22Rv1 (cell line): ENCODE measurements at regions not wholly inside any gene's neighbourhood (a gene's known extent, or its start where the extent isn't known, plus 50 kb on each side); places are given as distances from the start of the nearest gene placed in this dataset.

Experiments
- ZFX ChIP-seq: fragments of 450-650 bp; IDR thresholded peaks from 2 replicates; pipeline ENCODE4 v1.6.1; 2017; ENCODE audit warnings: antibody characterized with exemption, borderline replicate concordance
- TF ChIP-seq, protein P1 (sequence below): fragments of 450-650 bp; IDR thresholded peaks from 2 replicates; pipeline ENCODE4 v1.5.1; 2017; ENCODE audit warnings: mild to moderate bottlenecking

DNA sequence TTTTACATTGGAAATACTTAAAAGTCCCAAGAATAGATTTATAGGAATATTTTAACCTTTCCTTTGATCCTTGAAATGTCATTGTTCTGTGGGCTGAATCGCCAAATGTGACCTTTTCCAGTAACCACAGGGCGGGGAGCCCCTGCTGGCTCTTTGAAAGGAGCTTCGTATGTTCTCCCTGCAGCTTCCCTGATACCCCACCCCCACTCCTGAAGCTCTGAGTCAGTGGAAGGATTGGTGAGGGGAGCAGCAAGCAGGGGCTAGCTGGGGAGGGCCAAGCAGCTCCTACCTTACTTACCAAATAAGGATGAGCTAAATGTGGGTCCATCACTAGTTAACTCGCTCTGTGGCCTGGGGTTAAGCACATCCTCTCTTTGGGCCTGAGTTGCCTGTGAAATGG, 87.7 kb downstream of the CHST1 start:
- TF ChIP-seq, protein P1, sequence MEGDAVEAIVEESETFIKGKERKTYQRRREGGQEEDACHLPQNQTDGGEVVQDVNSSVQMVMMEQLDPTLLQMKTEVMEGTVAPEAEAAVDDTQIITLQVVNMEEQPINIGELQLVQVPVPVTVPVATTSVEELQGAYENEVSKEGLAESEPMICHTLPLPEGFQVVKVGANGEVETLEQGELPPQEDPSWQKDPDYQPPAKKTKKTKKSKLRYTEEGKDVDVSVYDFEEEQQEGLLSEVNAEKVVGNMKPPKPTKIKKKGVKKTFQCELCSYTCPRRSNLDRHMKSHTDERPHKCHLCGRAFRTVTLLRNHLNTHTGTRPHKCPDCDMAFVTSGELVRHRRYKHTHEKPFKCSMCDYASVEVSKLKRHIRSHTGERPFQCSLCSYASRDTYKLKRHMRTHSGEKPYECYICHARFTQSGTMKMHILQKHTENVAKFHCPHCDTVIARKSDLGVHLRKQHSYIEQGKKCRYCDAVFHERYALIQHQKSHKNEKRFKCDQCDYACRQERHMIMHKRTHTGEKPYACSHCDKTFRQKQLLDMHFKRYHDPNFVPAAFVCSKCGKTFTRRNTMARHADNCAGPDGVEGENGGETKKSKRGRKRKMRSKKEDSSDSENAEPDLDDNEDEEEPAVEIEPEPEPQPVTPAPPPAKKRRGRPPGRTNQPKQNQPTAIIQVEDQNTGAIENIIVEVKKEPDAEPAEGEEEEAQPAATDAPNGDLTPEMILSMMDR: no peak
- no peak for TF ChIP-seq ZFX
